ENCODE measurements at regions not wholly inside any gene's neighbourhood (a gene's known extent, or its start where the extent isn't known, plus 50 kb on each side); places are given as distances from the start of the nearest gene placed in this dataset.
"Not testable (repeated sequence)": the region's sequence is repeated elsewhere in the genome, so short reads cannot be mapped to it uniquely, and the experiment has no call there.

- TF ChIP-seq, protein P1, sequence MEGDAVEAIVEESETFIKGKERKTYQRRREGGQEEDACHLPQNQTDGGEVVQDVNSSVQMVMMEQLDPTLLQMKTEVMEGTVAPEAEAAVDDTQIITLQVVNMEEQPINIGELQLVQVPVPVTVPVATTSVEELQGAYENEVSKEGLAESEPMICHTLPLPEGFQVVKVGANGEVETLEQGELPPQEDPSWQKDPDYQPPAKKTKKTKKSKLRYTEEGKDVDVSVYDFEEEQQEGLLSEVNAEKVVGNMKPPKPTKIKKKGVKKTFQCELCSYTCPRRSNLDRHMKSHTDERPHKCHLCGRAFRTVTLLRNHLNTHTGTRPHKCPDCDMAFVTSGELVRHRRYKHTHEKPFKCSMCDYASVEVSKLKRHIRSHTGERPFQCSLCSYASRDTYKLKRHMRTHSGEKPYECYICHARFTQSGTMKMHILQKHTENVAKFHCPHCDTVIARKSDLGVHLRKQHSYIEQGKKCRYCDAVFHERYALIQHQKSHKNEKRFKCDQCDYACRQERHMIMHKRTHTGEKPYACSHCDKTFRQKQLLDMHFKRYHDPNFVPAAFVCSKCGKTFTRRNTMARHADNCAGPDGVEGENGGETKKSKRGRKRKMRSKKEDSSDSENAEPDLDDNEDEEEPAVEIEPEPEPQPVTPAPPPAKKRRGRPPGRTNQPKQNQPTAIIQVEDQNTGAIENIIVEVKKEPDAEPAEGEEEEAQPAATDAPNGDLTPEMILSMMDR (IDR thresholded peaks at IDR 0.05), result not testable (repeated sequence)
- TF ChIP-seq POLR2A (IDR thresholded peaks at IDR 0.05), result not testable (repeated sequence)
Measured at GRCh38 chr2:89202518-89202917, 511.0 kb downstream of the RPIA start.
